K562 (cell line): ENCODE measurements at regions not wholly inside any gene's neighbourhood (a gene's known extent, or its start where the extent isn't known, plus 50 kb on each side); places are given as distances from the start of the nearest gene placed in this dataset.

Experiments
- FOXA1 ChIP-seq: fragments of 450-650 bp; IDR thresholded peaks from 2 replicates; pipeline ENCODE4 v1.6.1; 2016; ENCODE audit warnings: mild to moderate bottlenecking, borderline replicate concordance
- HDAC8 ChIP-seq: fragments of 450-650 bp; IDR thresholded peaks from 2 replicates; pipeline ENCODE4 v1.6.1; 2016; ENCODE audit warnings: mild to moderate bottlenecking, missing genetic modification characterization, moderate library complexity, missing compliant biosample characterization
- KDM5B ChIP-seq: fragments of 200-600 bp; sonication (generic); IDR thresholded peaks from 2 replicates; pipeline ENCODE4 v1.6.1; 2012; ENCODE audit warnings: low read depth, mild to moderate bottlenecking, moderate library complexity, low read length, control low read depth, inconsistent platforms; ENCODE audit not compliant: insufficient replicate concordance
- KLF13 ChIP-seq: fragments of 450-650 bp; IDR thresholded peaks from 2 replicates; pipeline ENCODE4 v1.6.1; 2016; ENCODE audit warnings: missing genetic modification characterization, low read depth, mild to moderate bottlenecking, missing compliant biosample characterization, moderate library complexity, borderline replicate concordance
- NR3C1 ChIP-seq: sonication (generic); formaldehyde crosslinking; IDR thresholded peaks from 2 replicates; pipeline ENCODE4 v1.8.1; 2022; ENCODE audit warnings: missing genetic modification reagents
- POLR2A ChIP-seq: fragments of 450-650 bp; conservative IDR thresholded peaks from 2 replicates; pipeline ENCODE4 v1.6.1; 2016
- PTTG1 ChIP-seq: fragments of 450-650 bp; IDR thresholded peaks from 2 replicates; pipeline ENCODE4 v1.6.1; 2016; ENCODE audit warnings: low read depth, mild to moderate bottlenecking, missing genetic modification characterization, missing compliant biosample characterization
- TAF1 ChIP-seq: IDR thresholded peaks from 2 replicates; pipeline ENCODE4 v1.6.1; 2011; ENCODE audit warnings: mild to moderate bottlenecking, low read length, moderate library complexity; ENCODE audit not compliant: insufficient read depth, control insufficient read depth, severe bottlenecking; ENCODE audit errors: extremely low read depth
- ZZZ3 ChIP-seq: fragments of 450-650 bp; IDR thresholded peaks from 2 replicates; pipeline ENCODE4 v1.6.1; 2016; ENCODE audit warnings: antibody characterized with exemption, mild to moderate bottlenecking, moderate library complexity
- TF ChIP-seq, protein P1 (sequence below), 2 experiments: fragments of 450-650 bp in 1 of 2; sonication (generic) in 1 of 2; formaldehyde crosslinking in 1 of 2; IDR thresholded peaks; 2 replicates each; pipeline versions ENCODE4 v1.7.1 to v1.9.0; 2016 to 2022; ENCODE audit warnings: inconsistent platforms in 1 of 2, mild to moderate bottlenecking in 1 of 2, missing genetic modification reagents in 1 of 2
- TF ChIP-seq, protein P2 (sequence below), 3 experiments: IDR thresholded peaks in 2 of 3; conservative IDR thresholded peaks in 1 of 3; 2 replicates each; pipeline ENCODE4 v1.5.1; 2011 to 2012; ENCODE audit warnings: low read length in 3 of 3, mild to moderate bottlenecking in 3 of 3, control low read depth in 2 of 3, improper control_type of control experiment in 1 of 3, inconsistent platforms in 1 of 3, low read depth in 1 of 3, mixed read lengths in 1 of 3, moderate library complexity in 1 of 3; ENCODE audit not compliant: insufficient read depth in 2 of 3
- TF ChIP-seq, protein P3 (sequence below): fragments of 250-450 bp; sonication (Bioruptor Pico); IDR thresholded peaks from 2 replicates; pipeline ENCODE4 v1.8.0; 2021; ENCODE audit warnings: borderline replicate concordance, mild to moderate bottlenecking, moderate library complexity; ENCODE audit not compliant: poor library complexity, severe bottlenecking

DNA sequence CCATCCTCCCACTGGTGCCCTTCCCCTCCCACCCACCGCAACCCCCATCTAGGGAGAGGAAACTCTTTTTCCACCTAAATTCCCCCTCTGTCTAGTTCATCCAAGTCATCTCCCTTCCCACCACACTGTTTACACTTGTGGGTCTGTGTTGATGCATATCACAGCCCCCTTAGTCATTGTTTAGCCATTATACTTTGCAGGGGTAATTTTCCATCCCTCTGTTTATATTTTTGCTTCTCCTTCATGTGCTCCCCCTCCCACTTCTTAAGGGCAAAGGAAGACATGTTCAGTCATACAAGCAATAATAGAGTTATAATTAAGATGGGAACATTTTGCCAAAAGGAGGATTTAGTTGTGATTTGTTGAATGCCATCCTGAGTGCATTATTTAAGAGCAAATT lies 187.8 kb upstream of the TNP1 start:
- TF ChIP-seq, protein P1, sequence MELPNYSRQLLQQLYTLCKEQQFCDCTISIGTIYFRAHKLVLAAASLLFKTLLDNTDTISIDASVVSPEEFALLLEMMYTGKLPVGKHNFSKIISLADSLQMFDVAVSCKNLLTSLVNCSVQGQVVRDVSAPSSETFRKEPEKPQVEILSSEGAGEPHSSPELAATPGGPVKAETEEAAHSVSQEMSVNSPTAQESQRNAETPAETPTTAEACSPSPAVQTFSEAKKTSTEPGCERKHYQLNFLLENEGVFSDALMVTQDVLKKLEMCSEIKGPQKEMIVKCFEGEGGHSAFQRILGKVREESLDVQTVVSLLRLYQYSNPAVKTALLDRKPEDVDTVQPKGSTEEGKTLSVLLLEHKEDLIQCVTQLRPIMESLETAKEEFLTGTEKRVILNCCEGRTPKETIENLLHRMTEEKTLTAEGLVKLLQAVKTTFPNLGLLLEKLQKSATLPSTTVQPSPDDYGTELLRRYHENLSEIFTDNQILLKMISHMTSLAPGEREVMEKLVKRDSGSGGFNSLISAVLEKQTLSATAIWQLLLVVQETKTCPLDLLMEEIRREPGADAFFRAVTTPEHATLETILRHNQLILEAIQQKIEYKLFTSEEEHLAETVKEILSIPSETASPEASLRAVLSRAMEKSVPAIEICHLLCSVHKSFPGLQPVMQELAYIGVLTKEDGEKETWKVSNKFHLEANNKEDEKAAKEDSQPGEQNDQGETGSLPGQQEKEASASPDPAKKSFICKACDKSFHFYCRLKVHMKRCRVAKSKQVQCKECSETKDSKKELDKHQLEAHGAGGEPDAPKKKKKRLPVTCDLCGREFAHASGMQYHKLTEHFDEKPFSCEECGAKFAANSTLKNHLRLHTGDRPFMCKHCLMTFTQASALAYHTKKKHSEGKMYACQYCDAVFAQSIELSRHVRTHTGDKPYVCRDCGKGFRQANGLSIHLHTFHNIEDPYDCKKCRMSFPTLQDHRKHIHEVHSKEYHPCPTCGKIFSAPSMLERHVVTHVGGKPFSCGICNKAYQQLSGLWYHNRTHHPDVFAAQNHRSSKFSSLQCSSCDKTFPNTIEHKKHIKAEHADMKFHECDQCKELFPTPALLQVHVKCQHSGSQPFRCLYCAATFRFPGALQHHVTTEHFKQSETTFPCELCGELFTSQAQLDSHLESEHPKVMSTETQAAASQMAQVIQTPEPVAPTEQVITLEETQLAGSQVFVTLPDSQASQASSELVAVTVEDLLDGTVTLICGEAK (IDR thresholded peaks at IDR 0.05) = no peak
- TF ChIP-seq, protein P1 (CRISPR knock-in tag; IDR thresholded peaks at IDR 0.05) = no peak
- TF ChIP-seq KLF13 (no peak), TAF1 (no peak), FOXA1 (no peak), POLR2A (no peak), NR3C1 (CRISPR knock-in tag) (no peak), ZZZ3 (no peak), KDM5B (no peak), HDAC8 (tag) (no peak), PTTG1 (tag) (no peak)
- TF ChIP-seq, protein P2, sequence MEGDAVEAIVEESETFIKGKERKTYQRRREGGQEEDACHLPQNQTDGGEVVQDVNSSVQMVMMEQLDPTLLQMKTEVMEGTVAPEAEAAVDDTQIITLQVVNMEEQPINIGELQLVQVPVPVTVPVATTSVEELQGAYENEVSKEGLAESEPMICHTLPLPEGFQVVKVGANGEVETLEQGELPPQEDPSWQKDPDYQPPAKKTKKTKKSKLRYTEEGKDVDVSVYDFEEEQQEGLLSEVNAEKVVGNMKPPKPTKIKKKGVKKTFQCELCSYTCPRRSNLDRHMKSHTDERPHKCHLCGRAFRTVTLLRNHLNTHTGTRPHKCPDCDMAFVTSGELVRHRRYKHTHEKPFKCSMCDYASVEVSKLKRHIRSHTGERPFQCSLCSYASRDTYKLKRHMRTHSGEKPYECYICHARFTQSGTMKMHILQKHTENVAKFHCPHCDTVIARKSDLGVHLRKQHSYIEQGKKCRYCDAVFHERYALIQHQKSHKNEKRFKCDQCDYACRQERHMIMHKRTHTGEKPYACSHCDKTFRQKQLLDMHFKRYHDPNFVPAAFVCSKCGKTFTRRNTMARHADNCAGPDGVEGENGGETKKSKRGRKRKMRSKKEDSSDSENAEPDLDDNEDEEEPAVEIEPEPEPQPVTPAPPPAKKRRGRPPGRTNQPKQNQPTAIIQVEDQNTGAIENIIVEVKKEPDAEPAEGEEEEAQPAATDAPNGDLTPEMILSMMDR (IDR thresholded peaks at IDR 0.05 in 2 of 3, conservative IDR thresholded peaks at IDR 0.05 in 1 of 3; ENCODE audit: insufficient read depth in 2 of 3, low read depth in 1 of 3, low read length in 3 of 3) = no peak
- TF ChIP-seq, protein P3, sequence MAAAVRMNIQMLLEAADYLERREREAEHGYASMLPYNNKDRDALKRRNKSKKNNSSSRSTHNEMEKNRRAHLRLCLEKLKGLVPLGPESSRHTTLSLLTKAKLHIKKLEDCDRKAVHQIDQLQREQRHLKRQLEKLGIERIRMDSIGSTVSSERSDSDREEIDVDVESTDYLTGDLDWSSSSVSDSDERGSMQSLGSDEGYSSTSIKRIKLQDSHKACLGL (CRISPR knock-in tag) = no peak
